ENCODE measurements at regions not wholly inside any gene's neighbourhood (a gene's known extent, or its start where the extent isn't known, plus 50 kb on each side); places are given as distances from the start of the nearest gene placed in this dataset.

GRCh38 chr15:98126326-98127085, 166.0 kb downstream of the ARRDC4 start:
- TF ChIP-seq CTCF (IDR thresholded peaks at IDR 0.05; ENCODE audit: low read depth, low read length, poor library complexity, severe bottlenecking) (no peak), EZH2phosphoT487 (IDR thresholded peaks at IDR 0.05; ENCODE audit: borderline replicate concordance, low read length) (no peak)

All from DOHH2 (cell line).